GM12873 (cell line): ENCODE measurements at regions not wholly inside any gene's neighbourhood (a gene's known extent, or its start where the extent isn't known, plus 50 kb on each side); places are given as distances from the start of the nearest gene placed in this dataset.

Experiments used
- TF ChIP-seq, protein P1 (sequence below): IDR thresholded peaks from 2 replicates; pipeline ENCODE4 v1.5.1; 2012; ENCODE audit warnings: low read depth, mild to moderate bottlenecking, moderate library complexity, low read length, control low read depth; ENCODE audit not compliant: insufficient read depth; ENCODE audit errors: missing control alignments

DNA sequence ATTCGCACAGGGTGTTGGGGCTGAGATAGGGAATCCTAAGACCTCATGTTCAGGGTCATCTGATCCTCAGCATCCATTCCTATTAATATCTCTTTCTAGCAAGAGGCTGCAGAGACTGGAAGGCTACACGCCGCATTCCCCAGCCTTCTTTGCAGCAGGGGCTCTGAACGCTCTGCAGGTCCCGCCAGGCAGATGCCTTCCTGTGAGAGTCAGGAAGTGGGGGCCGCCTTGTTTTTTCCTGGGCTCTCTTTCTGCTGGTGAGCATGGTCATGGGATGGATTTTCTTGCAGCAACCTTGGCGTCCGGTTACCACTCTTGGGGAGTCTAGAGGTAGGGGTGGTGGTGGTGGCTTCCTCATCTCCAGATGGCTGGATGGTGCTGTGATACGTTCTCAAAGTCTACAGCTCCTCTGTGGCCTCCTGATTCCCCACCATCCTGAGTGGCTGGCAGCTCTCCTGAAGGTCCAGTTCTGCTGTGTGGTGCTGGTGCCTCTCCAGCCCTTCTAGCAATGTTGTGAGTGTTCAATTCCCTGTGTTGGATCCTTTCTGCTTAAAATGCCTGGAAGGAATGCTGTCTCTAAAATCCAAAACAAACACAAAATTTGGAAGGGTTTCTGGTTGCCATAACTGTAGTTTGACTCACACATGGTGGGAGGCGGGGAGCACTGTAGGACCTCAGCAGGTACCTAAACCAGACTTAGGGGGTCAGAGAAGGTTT lies 111.9 kb downstream of the CEBPB start:
- TF ChIP-seq, protein P1, sequence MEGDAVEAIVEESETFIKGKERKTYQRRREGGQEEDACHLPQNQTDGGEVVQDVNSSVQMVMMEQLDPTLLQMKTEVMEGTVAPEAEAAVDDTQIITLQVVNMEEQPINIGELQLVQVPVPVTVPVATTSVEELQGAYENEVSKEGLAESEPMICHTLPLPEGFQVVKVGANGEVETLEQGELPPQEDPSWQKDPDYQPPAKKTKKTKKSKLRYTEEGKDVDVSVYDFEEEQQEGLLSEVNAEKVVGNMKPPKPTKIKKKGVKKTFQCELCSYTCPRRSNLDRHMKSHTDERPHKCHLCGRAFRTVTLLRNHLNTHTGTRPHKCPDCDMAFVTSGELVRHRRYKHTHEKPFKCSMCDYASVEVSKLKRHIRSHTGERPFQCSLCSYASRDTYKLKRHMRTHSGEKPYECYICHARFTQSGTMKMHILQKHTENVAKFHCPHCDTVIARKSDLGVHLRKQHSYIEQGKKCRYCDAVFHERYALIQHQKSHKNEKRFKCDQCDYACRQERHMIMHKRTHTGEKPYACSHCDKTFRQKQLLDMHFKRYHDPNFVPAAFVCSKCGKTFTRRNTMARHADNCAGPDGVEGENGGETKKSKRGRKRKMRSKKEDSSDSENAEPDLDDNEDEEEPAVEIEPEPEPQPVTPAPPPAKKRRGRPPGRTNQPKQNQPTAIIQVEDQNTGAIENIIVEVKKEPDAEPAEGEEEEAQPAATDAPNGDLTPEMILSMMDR = no peak

GRCh38 chr20:50303573-50304500 lies 113.2 kb downstream of the CEBPB start:
- TF ChIP-seq, protein P1 = no peak

GRCh38 chr20:50304501-50304856 lies 113.8 kb downstream of the CEBPB start:
- TF ChIP-seq, protein P1 = no peak

GRCh38 chr20:50304923-50305635 lies 114.4 kb downstream of the CEBPB start:
- TF ChIP-seq, protein P1 = no peak

- TF ChIP-seq, protein P1 = no peak
Observed at GRCh38 chr20:50305636-50306477, 115.2 kb downstream of the CEBPB start.

GRCh38 chr20:50306478-50307423 lies 116.1 kb downstream of the CEBPB start:
- TF ChIP-seq, protein P1 = no peak
